PFSK-1 (cell line): ENCODE measurements at regions not wholly inside any gene's neighbourhood (a gene's known extent, or its start where the extent isn't known, plus 50 kb on each side); places are given as distances from the start of the nearest gene placed in this dataset.

Source experiments
- FOXP2 ChIP-seq: optimal IDR thresholded peaks from 2 replicates; pipeline ENCODE3; 2011; ENCODE audit warnings: borderline replicate concordance, control low read depth, inconsistent platforms; ENCODE audit not compliant: insufficient read depth; ENCODE audit errors: extremely low read length, extremely low read depth
- POLR2AphosphoS5 ChIP-seq: IDR thresholded peaks from 2 replicates; pipeline ENCODE4 v1.6.1; 2012; ENCODE audit warnings: low read depth, mild to moderate bottlenecking, control low read depth, low read length, moderate library complexity
- REST ChIP-seq, 2 experiments: IDR thresholded peaks; 2 replicates each; pipeline versions ENCODE4 v1.6.1 to v1.8.0; 2011 to 2012; ENCODE audit warnings: low read depth in 2 of 2, low read length in 2 of 2, control low read depth in 1 of 2, inconsistent platforms in 1 of 2, mild to moderate bottlenecking in 1 of 2, moderate library complexity in 1 of 2; ENCODE audit not compliant: insufficient read depth in 1 of 2
- SIN3A ChIP-seq: IDR thresholded peaks from 2 replicates; pipeline ENCODE4 v1.6.1; 2012; ENCODE audit warnings: mild to moderate bottlenecking, low read length, moderate library complexity, borderline replicate concordance; ENCODE audit not compliant: insufficient read depth
- TAF1 ChIP-seq: IDR thresholded peaks from 2 replicates; pipeline ENCODE4 v1.6.1; 2012; ENCODE audit warnings: low read length, control low read depth, borderline replicate concordance; ENCODE audit not compliant: insufficient read depth

- TF ChIP-seq SIN3A (no peak), TAF1 (no peak), FOXP2 (no peak), REST (IDR thresholded peaks at IDR 0.05; ENCODE audit: insufficient read depth in 1 of 2, low read depth in 2 of 2, low read length in 2 of 2) (no peak), POLR2AphosphoS5 (no peak)
Measured at GRCh38 chr22:34070531-34070930, 150.3 kb upstream of the LARGE1 start.

GRCh38 chr22:34072585-34072984 lies 152.3 kb upstream of the LARGE1 start:
- TF ChIP-seq SIN3A = no peak
- TF ChIP-seq TAF1 = no peak
- no peak for TF ChIP-seq POLR2AphosphoS5
- no peak for TF ChIP-seq REST (IDR thresholded peaks at IDR 0.05; ENCODE audit: insufficient read depth in 1 of 2, low read depth in 2 of 2, low read length in 2 of 2)
- TF ChIP-seq FOXP2 = no peak

- no peak for TF ChIP-seq REST (IDR thresholded peaks at IDR 0.05; ENCODE audit: insufficient read depth in 1 of 2, low read depth in 2 of 2, low read length in 2 of 2)
- TF ChIP-seq SIN3A = no peak
- no peak for TF ChIP-seq POLR2AphosphoS5
- TF ChIP-seq FOXP2 = no peak
- TF ChIP-seq TAF1 = no peak
Measured at GRCh38 chr22:34080433-34080832, 160.2 kb upstream of the LARGE1 start.

- TF ChIP-seq SIN3A (no peak), REST (IDR thresholded peaks at IDR 0.05; ENCODE audit: insufficient read depth in 1 of 2, low read depth in 2 of 2, low read length in 2 of 2) (no peak), TAF1 (no peak), POLR2AphosphoS5 (no peak), FOXP2 (no peak)
Measured at GRCh38 chr22:34096770-34097169, 176.5 kb upstream of the LARGE1 start.

GRCh38 chr22:34099278-34099677 lies 179.0 kb upstream of the LARGE1 start:
- no peak for TF ChIP-seq TAF1
- no peak for TF ChIP-seq REST (IDR thresholded peaks at IDR 0.05; ENCODE audit: insufficient read depth in 1 of 2, low read depth in 2 of 2, low read length in 2 of 2)
- no peak for TF ChIP-seq FOXP2
- no peak for TF ChIP-seq SIN3A
- TF ChIP-seq POLR2AphosphoS5 = no peak
